GM12864 (cell line): ENCODE measurements at regions not wholly inside any gene's neighbourhood (a gene's known extent, or its start where the extent isn't known, plus 50 kb on each side); places are given as distances from the start of the nearest gene placed in this dataset.

Source experiments
- DNase-seq: peaks from one replicate; pipeline ENCODE4 v3.0.0-alpha.2; 2011; ENCODE audit warnings: low read depth
- H3K4me3 ChIP-seq: 2 replicates; pipeline ENCODE4 v1.5.1; 2011; ENCODE audit warnings: mild to moderate bottlenecking, low read depth, low read length, control low read depth
- TF ChIP-seq, protein P1 (sequence below): IDR thresholded peaks from 2 replicates; pipeline ENCODE4 v1.5.1; 2011; ENCODE audit warnings: low read depth, mild to moderate bottlenecking, moderate library complexity, low read length, control low read depth, inconsistent platforms; ENCODE audit errors: missing control alignments

DNA sequence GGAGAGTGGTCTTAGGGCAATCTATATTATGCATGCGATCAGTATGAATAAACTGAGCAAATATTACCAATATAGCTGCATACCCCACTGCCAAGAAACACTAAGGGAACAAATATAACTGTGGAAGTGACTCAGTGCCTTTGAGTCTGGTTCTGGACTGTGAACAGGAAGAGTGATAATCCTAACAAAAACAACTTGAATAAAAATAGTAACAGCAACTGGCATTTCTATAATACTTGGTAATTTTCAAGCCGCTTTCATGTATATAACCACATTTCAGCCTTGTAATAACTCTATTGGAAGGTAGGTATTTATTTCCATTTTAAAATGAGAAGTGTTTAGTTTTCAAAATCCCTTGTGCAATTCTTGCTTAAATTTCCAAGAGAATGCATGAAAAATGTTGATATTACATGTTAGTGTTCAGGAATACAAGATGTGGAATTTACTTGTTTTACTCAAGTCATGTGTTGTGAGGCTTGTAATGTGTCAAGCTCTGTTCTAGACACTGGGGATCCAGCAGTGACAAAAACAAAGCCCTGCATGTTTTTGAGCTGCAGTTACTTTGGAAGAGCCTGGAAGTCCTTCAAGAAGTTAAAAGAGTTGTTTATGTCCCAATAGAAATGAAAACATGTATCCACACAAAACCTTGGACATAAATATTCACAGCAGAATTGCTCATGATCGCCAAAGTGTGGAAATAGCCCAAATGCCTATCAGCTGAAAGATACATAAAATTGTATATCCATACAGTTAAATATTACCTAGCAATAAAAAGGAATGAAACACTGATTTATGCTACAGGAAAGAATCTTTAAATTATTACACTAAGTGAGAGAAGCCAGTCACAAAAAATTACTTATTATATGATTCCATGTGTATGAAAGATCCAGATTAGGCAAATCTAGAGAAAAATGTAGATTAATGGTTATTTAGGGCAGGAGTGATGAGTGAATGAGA is 338.1 kb upstream of the TMEM132C start:
- H3K4me3 ChIP-seq: no peak overlapping the region

GRCh38 chr12:127930122-127930521 is 336.8 kb upstream of the TMEM132C start:
- TF ChIP-seq, protein P1, sequence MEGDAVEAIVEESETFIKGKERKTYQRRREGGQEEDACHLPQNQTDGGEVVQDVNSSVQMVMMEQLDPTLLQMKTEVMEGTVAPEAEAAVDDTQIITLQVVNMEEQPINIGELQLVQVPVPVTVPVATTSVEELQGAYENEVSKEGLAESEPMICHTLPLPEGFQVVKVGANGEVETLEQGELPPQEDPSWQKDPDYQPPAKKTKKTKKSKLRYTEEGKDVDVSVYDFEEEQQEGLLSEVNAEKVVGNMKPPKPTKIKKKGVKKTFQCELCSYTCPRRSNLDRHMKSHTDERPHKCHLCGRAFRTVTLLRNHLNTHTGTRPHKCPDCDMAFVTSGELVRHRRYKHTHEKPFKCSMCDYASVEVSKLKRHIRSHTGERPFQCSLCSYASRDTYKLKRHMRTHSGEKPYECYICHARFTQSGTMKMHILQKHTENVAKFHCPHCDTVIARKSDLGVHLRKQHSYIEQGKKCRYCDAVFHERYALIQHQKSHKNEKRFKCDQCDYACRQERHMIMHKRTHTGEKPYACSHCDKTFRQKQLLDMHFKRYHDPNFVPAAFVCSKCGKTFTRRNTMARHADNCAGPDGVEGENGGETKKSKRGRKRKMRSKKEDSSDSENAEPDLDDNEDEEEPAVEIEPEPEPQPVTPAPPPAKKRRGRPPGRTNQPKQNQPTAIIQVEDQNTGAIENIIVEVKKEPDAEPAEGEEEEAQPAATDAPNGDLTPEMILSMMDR: no peak
- no peak for DNase-seq
- H3K4me3 ChIP-seq: no peak overlapping the region

More for the DNA sequence above, 338.1 kb upstream of the TMEM132C start:
- DNase-seq: no peak
- TF ChIP-seq, protein P1: no peak

DNA sequence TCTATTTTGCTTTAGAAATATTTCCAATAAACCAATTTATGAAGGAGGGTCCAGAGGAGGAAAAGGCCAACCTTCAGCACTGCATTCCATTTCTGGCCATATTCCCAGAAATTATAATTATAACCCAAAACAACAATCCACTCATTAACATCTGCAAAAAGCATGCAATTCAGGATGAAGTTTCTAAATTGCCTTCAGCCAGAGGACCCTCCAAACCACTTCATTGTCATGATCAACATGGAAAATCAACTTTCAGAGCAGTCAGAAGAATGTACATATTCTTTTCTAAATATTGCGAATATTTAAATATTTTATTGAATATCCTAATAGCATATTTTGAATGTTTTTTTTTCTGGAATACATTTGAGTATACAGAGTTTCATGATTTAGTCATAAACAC is 332.6 kb upstream of the TMEM132C start:
- TF ChIP-seq, protein P1: no peak
- DNase-seq: no peak
- no peak overlapping the region for H3K4me3 ChIP-seq

DNA sequence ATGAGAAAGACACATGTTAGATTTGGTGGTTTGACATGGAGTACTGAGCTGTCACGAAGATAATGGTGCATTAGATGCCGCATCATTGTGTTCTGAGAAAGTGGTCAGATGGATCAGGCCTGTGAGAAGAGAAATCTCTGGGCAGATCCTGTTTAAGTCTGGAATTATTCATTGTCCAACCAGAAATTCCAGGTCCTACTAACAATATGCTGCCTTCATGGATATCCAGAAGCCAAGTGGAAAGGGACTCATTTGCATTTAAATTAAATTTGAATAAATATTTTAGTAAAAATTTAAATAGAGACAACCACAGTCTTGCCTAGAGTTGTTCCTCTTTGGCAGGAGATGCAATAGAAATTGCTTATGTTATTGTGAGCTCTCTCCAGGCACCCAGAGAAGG is 330.5 kb upstream of the TMEM132C start:
- H3K4me3 ChIP-seq: no peak overlapping the region
- DNase-seq: no peak
- TF ChIP-seq, protein P1: no peak

DNA sequence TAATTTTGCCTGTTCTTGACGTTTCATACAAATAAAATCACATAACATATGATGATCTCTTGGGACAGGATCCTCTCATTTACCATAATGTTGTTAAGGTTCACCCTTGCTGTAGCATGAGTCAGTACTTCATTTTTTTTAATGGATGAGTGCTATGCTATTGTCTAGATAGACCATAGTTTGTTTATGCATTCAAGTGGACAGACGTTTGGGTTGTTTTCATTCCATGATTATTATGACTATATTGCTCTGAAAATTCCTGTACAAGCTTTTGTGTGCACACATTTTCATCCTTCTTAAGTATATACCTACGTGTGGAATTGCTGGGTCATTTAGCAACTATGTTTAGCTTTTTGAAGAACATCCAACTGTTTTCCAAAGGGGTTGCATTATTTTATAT is 325.6 kb upstream of the TMEM132C start:
- DNase-seq: no peak
- TF ChIP-seq, protein P1: no peak
- no peak overlapping the region for H3K4me3 ChIP-seq

- no peak for DNase-seq
- H3K4me3 ChIP-seq: no peak overlapping the region
- TF ChIP-seq, protein P1: no peak
Observed at GRCh38 chr12:127942981-127943380, 324.0 kb upstream of the TMEM132C start.
